Cardiac muscle cell (in vitro differentiated cells and primary cell): ENCODE measurements at regions not wholly inside any gene's neighbourhood (a gene's known extent, or its start where the extent isn't known, plus 50 kb on each side); places are given as distances from the start of the nearest gene placed in this dataset.

Experiments
- DNase-seq, 2 donors: peaks; one replicate each; pipeline versions ENCODE4 v3.0.0 to v3.0.0-alpha.2; 2010 to 2017; ENCODE audit warnings: low read depth in 1 of 2, low spot score in 1 of 2
- H3K27ac ChIP-seq: fragments of 200-600 bp; sonication (generic); 2 replicates; pipeline ENCODE4 v1.5.1; 2016
- H3K27me3 ChIP-seq: fragments of 200-600 bp; sonication (generic); 2 replicates; pipeline ENCODE4 v1.6.0; 2016; ENCODE audit warnings: control low read depth
- H3K36me3 ChIP-seq: fragments of 200-600 bp; sonication (generic); 2 replicates; pipeline ENCODE4 v1.5.1; 2016; ENCODE audit warnings: control low read depth
- H3K4me1 ChIP-seq: fragments of 200-600 bp; sonication (generic); 2 replicates; pipeline ENCODE4 v1.8.1; 2017; ENCODE audit warnings: low read depth, mild to moderate bottlenecking, mixed run types
- H3K4me3 ChIP-seq: fragments of 200-600 bp; sonication (generic); 2 replicates; pipeline ENCODE4 v1.5.1; 2016; ENCODE audit warnings: mild to moderate bottlenecking
- H3K9me3 ChIP-seq: fragments of 200-600 bp; sonication (generic); 2 replicates; pipeline ENCODE4 v1.5.1; 2017; ENCODE audit warnings: low read depth, mild to moderate bottlenecking, control low read depth
- CTCF ChIP-seq: IDR thresholded peaks from 2 replicates; pipeline ENCODE4 v1.5.1; 2012; ENCODE audit warnings: low read depth, mild to moderate bottlenecking, low read length

- Histone ChIP-seq H3K27me3 (peaks cover 21% of the 10 kb centered on the region), H3K36me3 (no peaks in the 10 kb centered on the region), H3K4me3 (no peak overlapping the region), H3K4me1 (no peaks in the 10 kb centered on the region), H3K27ac (no peak overlapping the region), H3K9me3 (no peaks in the 10 kb centered on the region)
- TF ChIP-seq CTCF, result no peak
- DNase-seq, result peak in 1 of 2 donors; percentile 22
Measured at GRCh38 chr17:71287071-71287823, 833.6 kb upstream of the SOX9 start.

GRCh38 chr17:71292006-71292405 lies 828.8 kb upstream of the SOX9 start:
- peaks cover 15% of the 10 kb centered on the region for H3K27me3 ChIP-seq
- H3K9me3 ChIP-seq, result no peaks in the 10 kb centered on the region
- TF ChIP-seq CTCF, result no peak
- no peak overlapping the region for H3K4me3 ChIP-seq
- no peaks in the 10 kb centered on the region for H3K36me3 ChIP-seq
- no peaks in the 10 kb centered on the region for H3K4me1 ChIP-seq
- DNase-seq, result no peak
- no peak overlapping the region for H3K27ac ChIP-seq

- H3K9me3 ChIP-seq, result no peaks in the 10 kb centered on the region
- no peak overlapping the region for H3K4me3 ChIP-seq
- TF ChIP-seq CTCF, result no peak
- H3K27ac ChIP-seq, result no peak overlapping the region
- H3K27me3 ChIP-seq, result peaks cover 9% of the 10 kb centered on the region
- no peaks in the 10 kb centered on the region for H3K36me3 ChIP-seq
- DNase-seq, result no peak
- H3K4me1 ChIP-seq, result no peaks in the 10 kb centered on the region
Measured at GRCh38 chr17:71296005-71296404, 824.8 kb upstream of the SOX9 start.

GRCh38 chr17:71301063-71301462 lies 819.8 kb upstream of the SOX9 start:
- no peak for TF ChIP-seq CTCF
- H3K4me3 ChIP-seq, result no peak overlapping the region
- no peaks in the 10 kb centered on the region for H3K36me3 ChIP-seq
- no peaks in the 10 kb centered on the region for H3K4me1 ChIP-seq
- no peak overlapping the region for H3K27ac ChIP-seq
- H3K27me3 ChIP-seq, result no peaks in the 10 kb centered on the region
- no peak for DNase-seq
- no peaks in the 10 kb centered on the region for H3K9me3 ChIP-seq

- Histone ChIP-seq H3K4me1 (no peaks in the 10 kb centered on the region), H3K27ac (no peak overlapping the region), H3K27me3 (no peaks in the 10 kb centered on the region), H3K4me3 (no peak overlapping the region), H3K36me3 (no peaks in the 10 kb centered on the region), H3K9me3 (no peaks in the 10 kb centered on the region)
- no peak for DNase-seq
- no peak for TF ChIP-seq CTCF
Measured at GRCh38 chr17:71302721-71303549, 817.9 kb upstream of the SOX9 start.
